ENCODE measurements at regions not wholly inside any gene's neighbourhood (a gene's known extent, or its start where the extent isn't known, plus 50 kb on each side); places are given as distances from the start of the nearest gene placed in this dataset.

DNA sequence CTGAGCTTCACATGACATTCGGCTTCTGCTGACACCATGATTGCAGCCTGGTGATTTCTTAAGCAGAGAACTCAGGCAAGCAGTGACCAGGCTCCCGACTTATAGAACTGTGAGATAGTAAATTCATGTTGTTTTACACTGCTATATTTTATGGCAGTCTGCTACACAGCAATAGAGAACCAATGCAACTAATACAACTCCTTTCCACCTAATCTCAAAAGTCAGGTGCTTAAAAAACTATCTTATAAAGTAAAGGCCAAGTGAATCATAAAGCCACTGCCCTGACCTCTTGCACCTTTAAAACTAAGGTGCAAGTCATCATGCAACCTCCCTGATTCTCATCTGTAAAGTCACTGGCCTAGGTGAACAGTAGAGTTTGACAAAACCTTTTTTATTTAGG lies 95.3 kb upstream of the GLS start:
- no peak for DNase-seq

DNA sequence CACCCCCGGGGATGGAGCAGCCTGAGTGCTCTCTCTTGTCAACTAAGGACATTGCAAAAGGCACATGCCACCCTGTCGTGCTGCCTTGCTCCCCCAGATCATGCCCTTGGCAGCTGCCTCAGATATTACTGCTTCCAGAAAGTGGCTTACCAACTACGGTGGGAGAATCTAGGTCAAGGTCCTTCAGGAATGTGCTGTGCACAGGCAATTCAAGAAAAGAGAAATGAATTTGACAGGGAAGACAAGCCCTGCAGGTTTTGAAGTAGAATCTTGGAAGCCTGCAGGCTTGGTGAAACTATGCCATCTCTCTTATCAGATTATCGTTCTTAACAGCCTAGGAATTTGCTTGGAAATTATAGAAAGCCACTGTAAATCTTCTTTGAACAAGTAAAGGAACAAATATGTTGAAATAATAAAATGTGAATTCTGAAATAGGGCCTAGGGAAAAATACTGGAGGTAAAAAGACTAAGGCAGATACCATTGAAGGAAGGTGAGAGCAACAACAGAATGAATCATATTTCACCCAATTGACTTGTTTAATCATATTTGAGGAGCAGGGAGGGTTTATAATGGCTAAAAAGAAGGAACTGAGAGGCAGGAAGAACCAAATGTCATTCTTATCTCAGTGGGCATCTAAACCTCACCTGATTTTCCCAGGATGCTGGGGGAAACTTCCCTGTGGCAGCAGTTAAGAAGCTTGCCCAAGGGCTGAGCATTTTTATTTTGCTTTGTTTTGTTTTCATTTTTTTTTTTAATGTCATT lies 94.0 kb upstream of the GLS start:
- DNase-seq, result no peak

DNA sequence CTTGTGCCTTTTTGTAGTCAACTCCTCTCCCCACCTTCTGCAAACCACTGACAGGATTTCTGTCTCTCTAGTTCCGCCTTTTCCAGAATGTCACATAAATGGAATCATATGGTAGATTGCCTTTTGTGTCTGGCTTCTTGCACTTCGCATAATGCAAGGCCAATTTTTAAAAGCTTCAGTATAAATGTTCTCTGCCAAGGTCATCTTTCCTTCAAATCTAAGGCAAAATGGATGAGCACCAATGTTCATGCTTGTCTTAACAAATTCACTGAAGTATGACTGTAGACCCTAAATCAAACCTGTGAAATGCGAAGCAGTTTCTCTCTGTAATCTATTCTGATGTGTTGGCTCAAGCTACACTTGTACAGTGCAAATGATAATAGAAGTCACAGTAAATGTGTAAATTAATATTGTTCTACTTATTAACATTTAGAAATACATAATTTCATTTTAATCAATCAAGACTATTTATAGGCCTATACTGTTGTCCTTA lies 92.8 kb upstream of the GLS start:
- no peak for DNase-seq

DNA sequence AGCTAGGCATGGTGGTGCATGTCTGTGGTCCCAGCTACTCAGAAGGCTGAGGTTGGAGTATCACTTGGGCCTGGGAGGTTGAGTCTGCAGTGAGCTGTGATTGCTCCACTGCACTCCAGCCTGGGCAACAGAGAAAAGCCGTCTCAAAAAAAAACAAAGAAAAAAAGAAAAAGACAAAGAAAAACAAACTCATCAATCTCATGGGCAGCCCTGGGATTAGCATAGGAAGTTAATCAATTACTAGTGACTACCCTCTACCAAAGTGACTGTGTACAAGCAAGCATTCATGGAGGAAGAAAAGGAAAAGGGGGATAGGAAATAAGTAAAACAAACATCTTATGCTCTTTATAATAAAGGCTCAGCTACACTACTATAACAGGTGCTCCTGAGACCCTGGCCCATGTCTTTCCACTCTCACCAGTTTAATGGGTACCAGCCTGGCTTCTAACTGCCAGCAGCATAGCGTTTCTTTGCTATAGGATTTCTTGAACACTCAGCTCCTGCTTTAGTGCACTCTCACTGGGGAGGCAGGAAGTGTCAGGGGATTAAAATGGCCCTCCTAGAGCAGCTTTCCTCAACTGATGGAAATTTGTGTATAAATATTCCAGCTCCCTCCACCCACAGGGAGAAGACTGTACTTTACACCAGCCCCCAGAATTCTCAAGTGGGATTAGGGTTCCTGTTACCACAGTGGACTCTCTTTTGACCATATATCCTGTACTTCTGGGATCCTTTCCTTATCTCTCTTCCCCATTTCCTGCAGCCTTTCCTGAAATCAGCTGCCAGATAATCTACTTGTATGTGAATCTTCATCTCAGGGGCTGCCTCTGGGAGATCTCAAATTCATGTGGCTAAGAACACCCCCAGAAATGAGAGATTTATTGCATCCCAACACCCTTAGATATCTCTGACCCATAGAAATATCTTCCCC lies 91.3 kb upstream of the GLS start:
- no peak for DNase-seq

DNA sequence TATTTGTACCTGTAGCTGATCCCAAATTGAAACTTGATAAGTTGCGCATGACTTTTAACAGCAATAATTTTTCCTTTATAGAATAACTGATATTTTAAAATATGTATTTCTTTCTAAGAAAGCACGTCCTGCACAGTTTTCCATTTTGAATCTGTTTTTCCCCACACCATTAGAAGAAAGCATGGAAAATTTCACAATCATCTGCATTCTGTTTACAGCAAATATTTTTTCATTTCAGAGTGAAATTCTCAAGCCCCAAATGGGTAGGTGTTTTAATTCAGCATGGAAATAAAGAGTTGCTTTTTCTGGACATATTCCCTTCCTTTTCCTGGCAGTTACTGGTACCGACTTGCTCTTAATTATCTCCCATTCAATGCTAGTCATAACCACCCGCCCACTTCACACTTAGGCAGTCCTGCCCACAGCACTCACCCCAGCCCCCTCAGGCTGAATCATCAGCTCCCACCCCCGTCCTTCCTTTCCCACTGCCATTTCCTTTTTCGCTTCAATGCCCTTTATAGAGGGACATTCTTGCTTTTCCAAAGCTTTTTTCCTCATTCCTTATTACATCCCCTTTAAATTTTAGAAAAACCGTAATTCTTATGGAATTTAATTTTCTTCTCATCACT lies 89.2 kb upstream of the GLS start:
- DNase-seq, result no peak

DNA sequence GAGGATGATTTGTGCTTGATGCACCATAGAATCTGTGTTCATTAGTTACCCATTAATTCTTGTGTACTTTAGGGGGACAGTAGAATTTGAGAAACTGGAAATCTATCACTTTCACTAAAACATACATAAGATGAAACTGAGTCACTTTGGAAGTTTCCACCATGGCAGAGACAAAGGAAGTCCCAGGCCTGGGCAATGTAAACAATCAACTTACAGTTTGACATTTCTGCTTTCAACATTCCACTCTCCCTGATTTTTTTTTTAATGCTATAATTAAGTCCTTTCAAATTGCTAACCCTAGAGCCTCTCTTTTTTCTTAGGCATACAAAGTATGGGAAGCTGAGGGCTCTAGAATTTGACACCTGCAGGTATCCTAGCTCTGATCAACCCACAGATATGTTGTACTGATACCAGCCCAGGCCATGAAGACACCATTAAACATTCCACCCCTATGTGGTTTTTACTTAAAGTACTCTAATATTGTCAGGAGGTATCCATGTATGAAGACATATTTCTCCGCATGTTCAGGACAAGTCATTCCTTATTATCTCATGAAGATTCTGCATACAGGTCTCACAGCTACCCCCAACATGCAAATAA lies 88.5 kb upstream of the GLS start:
- DNase-seq, result no peak

DNA sequence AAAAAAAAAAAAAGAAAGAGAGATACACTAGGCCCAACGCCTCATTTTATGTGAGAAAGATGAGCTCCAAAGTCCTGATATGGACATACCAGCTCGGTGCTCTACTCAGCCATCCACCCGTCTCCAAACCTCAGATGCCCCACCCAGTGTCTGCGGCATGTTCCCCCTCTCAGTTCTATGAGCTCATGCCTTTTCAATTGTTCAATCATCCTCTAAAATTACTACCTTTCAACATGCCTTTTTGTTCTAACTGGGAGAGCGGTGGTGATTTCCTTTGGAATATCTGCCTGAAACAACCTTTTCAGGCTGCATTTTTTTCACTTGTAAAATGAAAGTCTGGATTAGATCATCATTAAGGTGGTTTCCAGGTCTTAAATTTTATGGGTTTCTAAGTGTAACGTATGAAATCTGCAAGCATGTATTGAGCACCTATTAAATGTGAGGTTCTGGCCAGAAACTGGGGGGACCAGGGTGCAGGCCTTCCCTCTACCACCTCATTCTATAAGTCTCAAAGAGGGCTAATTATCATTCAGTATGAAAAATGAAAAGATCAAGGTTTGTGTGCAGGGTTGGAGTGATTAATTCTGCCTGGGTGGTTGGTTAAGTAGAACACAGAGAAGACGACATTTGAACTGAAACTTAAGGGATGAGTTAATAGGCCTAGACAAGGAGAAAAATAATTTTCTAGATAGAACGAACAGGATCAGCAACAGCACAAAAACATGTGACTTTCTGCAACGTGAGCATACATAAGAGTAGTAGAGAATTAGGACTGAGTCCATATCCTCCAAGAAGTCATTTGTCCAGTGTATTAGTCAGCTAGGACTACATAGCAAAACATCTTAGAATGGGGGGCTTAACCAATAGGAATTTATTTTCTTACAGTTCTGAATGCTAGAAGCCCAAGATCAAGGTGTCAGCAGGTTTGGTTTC lies 87.4 kb upstream of the GLS start:
- DNase-seq, result no peak

DNA sequence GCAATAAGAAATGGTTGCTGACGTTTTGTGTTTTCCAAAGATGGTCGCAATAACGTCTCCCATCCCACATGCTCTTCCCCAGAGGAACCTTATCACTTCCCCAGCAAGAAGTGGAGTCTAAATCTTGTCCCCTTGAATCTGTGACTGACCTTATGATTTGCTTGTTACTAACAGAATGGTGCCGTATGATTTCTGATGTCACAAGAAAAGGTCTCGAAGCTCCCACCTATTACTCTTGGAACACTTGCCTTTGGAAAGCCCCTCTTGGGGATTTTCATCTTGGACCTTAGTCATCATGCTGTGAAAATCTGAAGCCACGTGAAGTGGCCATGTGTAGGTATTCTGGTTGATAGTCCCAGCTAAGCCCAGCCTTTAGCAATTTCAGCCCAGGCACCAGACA lies 86.2 kb upstream of the GLS start:
- no peak for DNase-seq

DNA sequence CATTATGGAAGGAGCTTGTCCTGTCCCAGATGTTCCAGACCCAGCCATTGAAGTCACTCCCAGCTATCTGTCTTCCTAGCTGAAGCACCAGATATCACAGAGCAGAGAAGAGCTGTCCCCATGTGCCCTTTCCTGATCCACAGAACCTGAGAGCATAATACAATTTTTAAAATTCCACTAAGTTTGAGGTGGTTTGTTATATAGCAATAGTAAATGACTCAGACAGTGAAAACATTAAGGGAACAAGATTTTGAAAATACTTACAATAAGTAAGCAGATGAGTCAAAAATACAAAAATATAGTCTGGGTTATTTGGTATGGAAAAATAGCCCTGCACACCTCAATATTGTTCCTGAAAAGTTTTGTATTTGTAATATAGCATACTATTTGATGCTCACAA lies 85.8 kb upstream of the GLS start:
- DNase-seq, result no peak

DNA sequence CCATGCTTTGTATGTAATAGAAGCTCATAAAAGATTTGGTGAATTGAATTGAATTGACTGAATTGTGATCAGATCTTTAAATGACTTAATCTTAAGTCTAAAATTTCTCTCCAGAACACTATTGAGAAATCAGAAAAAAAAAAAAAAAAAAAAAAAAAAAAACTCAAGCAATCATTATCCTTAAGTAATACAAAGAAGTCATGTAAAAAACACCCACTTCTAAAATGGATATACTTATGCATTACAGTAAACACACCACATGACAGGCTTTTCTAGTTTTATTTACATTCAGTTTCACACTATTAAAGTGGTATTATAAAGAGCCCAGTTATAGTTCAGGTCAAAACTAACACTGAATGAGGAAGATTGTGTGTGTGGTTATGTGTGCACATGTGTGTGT lies 84.9 kb upstream of the GLS start:
- DNase-seq, result no peak

DNA sequence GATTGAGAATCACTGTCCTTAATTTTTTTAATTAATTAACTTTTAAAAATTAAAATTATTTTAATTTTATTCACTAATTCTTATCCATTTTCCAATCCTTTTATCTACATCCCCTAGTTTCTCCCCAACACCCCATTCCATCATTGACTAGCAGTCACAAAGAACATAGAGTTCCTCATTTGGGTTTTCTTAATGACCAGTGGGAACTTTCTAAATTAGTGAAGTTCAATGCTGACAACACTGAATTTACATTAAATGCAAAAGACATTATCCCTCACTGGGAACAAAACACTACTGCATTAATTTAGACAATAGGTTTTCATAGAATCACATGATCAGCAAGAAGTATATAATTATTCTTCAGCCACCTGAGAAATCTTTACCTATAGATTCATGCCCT lies 80.6 kb upstream of the GLS start:
- no peak for DNase-seq

DNA sequence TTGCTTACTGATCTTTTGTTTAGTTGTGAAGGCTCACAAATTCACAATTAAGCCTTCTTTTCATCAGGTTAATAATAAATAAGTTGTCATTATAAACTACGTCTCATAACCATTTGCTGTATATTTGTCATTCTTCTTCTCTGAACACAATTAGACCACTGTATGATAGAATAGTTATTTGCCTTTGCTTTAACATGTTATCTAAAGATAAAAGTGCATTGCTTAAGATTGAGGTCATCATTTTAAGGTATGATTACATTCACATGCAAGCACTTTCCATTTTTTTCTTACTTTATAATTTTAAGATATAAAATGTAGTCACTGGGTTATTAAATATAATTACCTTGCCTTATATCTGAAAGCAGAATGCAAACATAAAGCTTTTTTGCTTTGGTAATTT lies 80.1 kb upstream of the GLS start:
- no peak for DNase-seq

DNA sequence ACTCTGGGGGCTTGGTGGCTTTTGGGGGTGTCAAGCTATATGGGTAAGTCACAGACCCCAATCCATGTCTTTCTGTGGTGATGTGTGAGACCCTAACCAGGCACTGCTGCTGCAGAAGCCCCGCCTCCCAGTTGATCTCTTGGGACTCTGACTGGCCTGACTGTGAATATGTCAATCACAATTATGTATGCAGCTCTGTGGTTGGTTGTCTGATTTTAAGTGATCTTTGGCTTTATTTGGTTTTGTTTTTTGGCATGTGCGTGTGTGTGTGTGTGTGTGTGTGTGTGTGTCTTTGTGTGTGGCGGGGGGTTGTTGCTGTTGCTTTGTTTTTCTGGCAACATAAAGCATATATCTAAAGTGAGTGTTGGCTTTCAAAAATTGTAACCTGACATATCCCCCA lies 78.5 kb upstream of the GLS start:
- DNase-seq, result no peak

DNA sequence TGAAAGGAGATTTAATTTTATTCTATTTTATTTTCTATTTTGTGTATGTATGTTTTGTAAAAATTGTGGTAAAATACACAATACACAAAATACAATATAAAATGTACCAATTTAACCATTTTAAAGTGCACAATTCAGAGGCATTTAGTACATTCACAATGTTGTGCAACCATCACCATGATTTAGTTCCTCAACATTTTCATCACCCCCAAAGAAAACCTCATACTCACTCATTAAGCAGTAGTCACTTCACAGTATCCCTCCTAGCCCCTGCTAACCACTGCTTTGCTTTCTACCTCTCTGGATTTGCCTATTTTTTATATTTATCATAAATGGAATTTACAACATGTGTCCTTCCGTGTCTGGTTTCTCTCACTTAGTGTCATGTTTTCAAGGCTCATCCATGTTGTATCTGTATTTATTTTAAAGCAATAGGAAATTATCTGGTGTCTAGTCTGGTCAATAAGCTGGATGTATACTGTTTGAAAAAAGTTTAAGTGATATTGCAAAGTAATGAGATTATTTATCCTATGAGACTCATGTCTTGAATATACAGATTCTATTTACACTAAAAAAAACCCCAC lies 77.9 kb upstream of the GLS start:
- no peak for DNase-seq

DNA sequence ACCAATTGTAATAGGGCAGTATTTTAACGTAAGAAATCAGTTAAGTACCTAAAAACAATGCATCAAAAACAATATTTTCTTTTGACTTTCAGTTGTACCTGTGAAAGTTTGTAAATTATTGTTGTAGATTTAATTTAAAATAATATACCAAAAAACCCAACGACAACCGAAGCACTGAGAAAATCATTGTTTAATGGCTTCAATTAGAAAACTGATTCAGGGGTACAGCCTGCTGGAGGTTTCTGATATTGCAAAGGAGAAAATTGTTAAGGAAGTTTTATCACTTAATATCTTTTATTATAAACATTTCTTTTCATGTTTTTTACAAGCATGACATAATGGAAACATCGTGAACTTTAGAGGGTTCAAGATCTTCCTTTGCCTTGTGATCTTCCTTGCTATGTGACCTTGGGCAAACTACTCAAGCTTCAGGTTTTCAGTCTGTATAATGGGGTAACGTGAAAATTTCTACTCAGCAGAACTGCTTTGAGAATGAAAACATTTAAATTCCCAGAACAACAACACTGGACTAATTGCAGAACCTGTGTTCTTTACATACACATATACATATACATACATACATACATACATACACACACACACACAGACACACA lies 76.3 kb upstream of the GLS start:
- no peak for DNase-seq

DNA sequence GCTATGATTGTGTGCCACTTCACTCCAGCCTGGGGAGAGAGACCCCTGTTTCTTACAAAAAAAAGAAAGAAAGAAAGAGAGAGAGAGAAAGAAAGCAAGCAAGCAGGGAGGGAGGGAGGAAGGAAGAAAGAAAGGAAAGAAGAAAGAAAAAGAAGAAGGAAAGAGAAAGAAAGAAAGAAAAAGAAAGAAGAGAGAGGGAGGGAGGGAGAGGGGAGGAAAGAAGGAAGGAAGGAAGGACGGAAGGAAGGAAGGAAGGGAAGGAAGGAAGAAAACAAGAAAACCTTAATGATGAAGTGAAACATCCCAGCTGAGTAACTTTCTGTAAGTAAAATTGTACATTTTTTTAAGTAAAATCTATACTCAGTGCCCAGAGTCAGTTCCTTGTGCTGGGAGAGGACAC lies 75.5 kb upstream of the GLS start:
- DNase-seq, result no peak

DNA sequence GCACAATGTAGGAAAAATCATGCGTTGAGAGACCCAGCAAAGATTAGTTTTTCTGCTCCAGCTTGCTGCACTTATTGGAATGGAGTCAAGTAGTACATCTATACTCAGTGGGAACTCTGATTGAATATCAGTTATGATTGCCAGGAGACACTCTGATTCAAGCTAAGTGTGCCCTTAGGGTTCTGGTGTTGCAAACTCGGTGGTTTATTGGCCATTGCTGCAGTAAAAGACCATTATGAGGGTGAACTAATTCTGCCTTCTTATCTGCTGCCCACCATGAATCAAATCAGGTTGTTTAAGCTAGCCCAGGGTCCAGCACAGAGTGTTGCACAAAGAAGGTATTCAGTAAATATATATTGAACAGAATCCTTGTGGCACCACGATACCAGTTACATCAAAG lies 74.8 kb upstream of the GLS start:
- no peak for DNase-seq

DNA sequence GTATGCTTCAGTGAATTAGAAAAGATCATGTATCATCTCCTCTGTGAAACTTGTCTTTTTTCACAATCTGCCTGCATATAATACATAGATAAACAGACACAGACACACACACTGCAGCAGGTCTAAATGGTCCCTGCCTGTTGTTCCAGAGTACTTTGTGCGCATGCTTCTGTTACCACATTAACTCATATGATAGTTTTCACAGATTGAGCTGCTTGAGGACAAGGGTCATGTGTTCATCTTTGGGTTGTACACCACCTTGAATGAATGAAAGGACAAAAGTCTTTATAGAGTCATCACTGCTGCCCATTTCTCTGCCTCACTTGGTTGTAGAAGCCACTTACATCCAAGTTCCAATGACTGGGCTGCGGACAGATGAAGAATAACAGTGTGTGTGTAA lies 72.7 kb upstream of the GLS start:
- no peak for DNase-seq

DNA sequence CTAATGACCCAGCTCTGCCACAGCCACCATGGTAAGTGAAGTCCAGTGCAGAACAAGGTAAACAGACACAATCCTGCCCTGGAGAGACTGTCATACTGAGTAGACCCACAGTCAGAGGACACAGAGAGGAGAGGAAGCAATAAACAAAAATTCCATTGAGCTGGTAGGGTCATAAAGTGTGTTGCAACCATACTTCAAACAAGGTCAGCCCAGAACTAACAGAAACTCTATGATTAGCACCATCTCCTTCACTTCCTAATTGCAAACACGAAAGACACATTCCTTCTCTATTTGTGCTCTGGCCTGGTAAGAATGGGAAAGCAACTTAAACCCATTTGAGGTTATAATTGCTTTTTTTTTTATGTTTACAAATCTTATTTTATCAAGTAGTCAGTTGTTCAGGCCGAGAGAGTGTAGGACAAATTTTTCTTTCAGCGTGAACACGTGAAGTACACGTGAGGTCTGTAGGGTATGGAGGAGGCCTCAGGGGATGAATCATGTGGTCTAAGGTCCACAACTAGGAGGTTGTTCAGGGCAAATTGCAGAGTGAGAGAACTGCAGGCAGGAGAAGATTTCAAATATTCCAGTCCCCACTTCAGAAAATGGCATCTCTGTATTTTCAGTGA lies 71.4 kb upstream of the GLS start:
- DNase-seq, result no peak

DNA sequence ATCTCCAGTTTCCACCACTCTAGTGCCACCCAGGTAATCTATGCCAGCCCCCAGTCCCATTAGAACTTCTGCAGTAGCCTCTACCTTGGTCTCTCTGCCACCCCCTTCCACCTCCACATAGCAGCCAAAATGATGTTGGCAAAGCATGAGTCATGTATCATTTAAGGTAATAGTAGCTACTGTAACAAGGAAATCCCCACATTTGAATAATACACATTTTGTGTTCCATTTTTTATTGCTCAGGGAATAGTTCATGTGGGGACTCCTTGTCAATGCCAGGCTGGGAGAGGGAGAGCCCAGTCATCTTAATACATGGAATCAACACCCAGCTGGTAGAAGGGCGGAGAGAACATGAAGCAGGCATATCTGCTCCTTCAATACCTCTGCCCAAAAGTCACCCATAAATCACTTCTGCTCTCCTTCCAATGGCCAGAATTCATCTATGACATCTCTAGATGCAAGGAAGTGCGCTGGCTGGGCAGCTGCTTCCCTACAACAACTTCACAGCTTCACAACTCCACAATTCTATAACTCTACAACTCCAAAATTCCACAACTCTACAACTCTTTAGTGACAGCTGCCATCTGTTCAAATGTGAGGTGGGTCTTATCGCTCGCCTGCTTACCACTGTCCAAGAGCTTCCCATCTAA lies 70.6 kb upstream of the GLS start:
- no peak for DNase-seq
